Fibroblast of lung (primary cell): ENCODE measurements at regions not wholly inside any gene's neighbourhood (a gene's known extent, or its start where the extent isn't known, plus 50 kb on each side); places are given as distances from the start of the nearest gene placed in this dataset.

Experiments used
- DNase-seq, 2 donors: peaks; one replicate each; pipeline versions ENCODE4 v3.0.0 to v3.0.0-alpha.2; 2010; ENCODE audit warnings: low read depth in 2 of 2
- H2AFZ ChIP-seq: 2 replicates; pipeline ENCODE4 v1.5.1; 2012; ENCODE audit warnings: low read length, control low read depth, inconsistent platforms
- H3K27ac ChIP-seq: 2 replicates; pipeline ENCODE4 v1.5.1; 2011; ENCODE audit warnings: low read length, control low read depth; ENCODE audit not compliant: insufficient read depth
- H3K27me3 ChIP-seq: 2 replicates; pipeline ENCODE4 v1.5.1; 2011; ENCODE audit warnings: mild to moderate bottlenecking, low read length; ENCODE audit not compliant: control insufficient read depth, insufficient read depth
- H3K36me3 ChIP-seq: 2 replicates; pipeline ENCODE4 v1.5.1; 2011; ENCODE audit warnings: low read length; ENCODE audit not compliant: control insufficient read depth, insufficient read depth
- H3K4me1 ChIP-seq: 2 replicates; pipeline ENCODE4 v1.5.1; 2011; ENCODE audit warnings: low read length; ENCODE audit not compliant: control insufficient read depth, insufficient read depth; ENCODE audit errors: extremely low read depth
- H3K4me2 ChIP-seq: 2 replicates; pipeline ENCODE4 v1.5.1; 2011; ENCODE audit warnings: low read length, control low read depth; ENCODE audit not compliant: insufficient read depth; ENCODE audit errors: extremely low read depth
- H3K4me3 ChIP-seq, 4 experiments: fragments of 200-600 bp in 1 of 4; sonication (generic) in 1 of 4; replicated peaks in 1 of 4; 2 replicates each; pipeline ENCODE4 v1.5.1; 2011 to 2016; ENCODE audit warnings: low read length in 4 of 4, low read depth in 3 of 4, mild to moderate bottlenecking in 3 of 4, control low read depth in 2 of 4, inconsistent platforms in 1 of 4, mixed read lengths in 1 of 4; ENCODE audit not compliant: insufficient read depth in 1 of 4; ENCODE audit errors: control extremely low read depth in 1 of 4
- H3K79me2 ChIP-seq: 2 replicates; pipeline ENCODE4 v1.5.1; 2012; ENCODE audit warnings: mild to moderate bottlenecking, low read length, inconsistent platforms; ENCODE audit not compliant: control insufficient read depth, insufficient read depth
- H3K9ac ChIP-seq: 2 replicates; pipeline ENCODE4 v1.5.1; 2011; ENCODE audit warnings: mild to moderate bottlenecking, low read length, control low read depth; ENCODE audit not compliant: insufficient read depth
- H3K9me3 ChIP-seq: 2 replicates; pipeline ENCODE4 v1.5.1; 2012; ENCODE audit warnings: low read depth, low read length; ENCODE audit not compliant: control insufficient read depth, insufficient read depth
- H4K20me1 ChIP-seq: 2 replicates; pipeline ENCODE4 v1.5.1; 2011; ENCODE audit warnings: low read length; ENCODE audit not compliant: control insufficient read depth, insufficient read depth; ENCODE audit errors: extremely low read depth
- CTCF ChIP-seq, 2 donors: IDR thresholded peaks in 1 of 2; conservative IDR thresholded peaks in 1 of 2; 1 replicate in 1 of 2; 2 replicates in 1 of 2; pipeline ENCODE4 v1.5.1; 2011 to 2012; ENCODE audit warnings: low read length in 2 of 2, control low read depth in 1 of 2, inconsistent platforms in 1 of 2, low read depth in 1 of 2, mild to moderate bottlenecking in 1 of 2
- EZH2 ChIP-seq: IDR thresholded peaks from 2 replicates; pipeline ENCODE4 v1.5.1; 2012; ENCODE audit warnings: low read length, control low read depth, mild to moderate bottlenecking; ENCODE audit errors: missing control alignments

GRCh38 chr18:8517276-8517675 lies 92.0 kb upstream of the RAB12 start:
- Histone ChIP-seq H4K20me1 (no peaks in the 10 kb centered on the region), H3K4me1 (no peaks in the 10 kb centered on the region), H3K4me3 (no peak overlapping the region), H3K9me3 (no peaks in the 10 kb centered on the region), H3K27ac (no peak overlapping the region), H3K9ac (no peak overlapping the region), H2AFZ (no peak overlapping the region), H3K79me2 (no peaks in the 10 kb centered on the region), H3K4me2 (no peak overlapping the region), H3K36me3 (no peaks in the 10 kb centered on the region), H3K27me3 (no peaks in the 10 kb centered on the region)
- TF ChIP-seq CTCF (conservative IDR thresholded peaks at IDR 0.05 in 1 of 2, IDR thresholded peaks at IDR 0.05 in 1 of 2; ENCODE audit: low read depth in 1 of 2, low read length in 2 of 2) (no peak), EZH2 (no peak)
- no peak for DNase-seq

GRCh38 chr18:8519102-8519501 lies 90.1 kb upstream of the RAB12 start:
- H3K79me2 ChIP-seq: no peaks in the 10 kb centered on the region
- no peak for DNase-seq
- no peak overlapping the region for H3K4me2 ChIP-seq
- no peak overlapping the region for H2AFZ ChIP-seq
- TF ChIP-seq EZH2 (no peak), CTCF (conservative IDR thresholded peaks at IDR 0.05 in 1 of 2, IDR thresholded peaks at IDR 0.05 in 1 of 2; ENCODE audit: low read depth in 1 of 2, low read length in 2 of 2) (no peak)
- H3K4me3 ChIP-seq: no peak overlapping the region
- no peaks in the 10 kb centered on the region for H3K4me1 ChIP-seq
- H3K9me3 ChIP-seq: no peaks in the 10 kb centered on the region
- no peak overlapping the region for H3K27ac ChIP-seq
- no peak overlapping the region for H3K9ac ChIP-seq
- H3K27me3 ChIP-seq: no peaks in the 10 kb centered on the region
- no peaks in the 10 kb centered on the region for H4K20me1 ChIP-seq
- H3K36me3 ChIP-seq: no peaks in the 10 kb centered on the region

- TF ChIP-seq CTCF (conservative IDR thresholded peaks at IDR 0.05 in 1 of 2, IDR thresholded peaks at IDR 0.05 in 1 of 2; ENCODE audit: low read depth in 1 of 2, low read length in 2 of 2) (no peak), EZH2 (no peak)
- Histone ChIP-seq H3K36me3 (no peaks in the 10 kb centered on the region), H3K9me3 (no peaks in the 10 kb centered on the region), H3K79me2 (no peaks in the 10 kb centered on the region), H3K9ac (no peak overlapping the region), H3K4me2 (no peak overlapping the region), H4K20me1 (no peaks in the 10 kb centered on the region), H3K4me3 (no peak overlapping the region), H3K4me1 (no peaks in the 10 kb centered on the region), H2AFZ (no peak overlapping the region), H3K27ac (no peak overlapping the region), H3K27me3 (no peaks in the 10 kb centered on the region)
- no peak for DNase-seq
Observed at GRCh38 chr18:8520266-8520665, 89.0 kb upstream of the RAB12 start.
